ENCODE measurements at regions not wholly inside any gene's neighbourhood (a gene's known extent, or its start where the extent isn't known, plus 50 kb on each side); places are given as distances from the start of the nearest gene placed in this dataset.

GRCh38 chr11:127818625-127819024, 768.7 kb downstream of the ETS1 start:
- TF ChIP-seq CTCF (IDR thresholded peaks at IDR 0.05) (no peak), POLR2A (IDR thresholded peaks at IDR 0.05) (no peak)

Data from uterus (tissue), 2 donors.